ENCODE measurements at regions not wholly inside any gene's neighbourhood (a gene's known extent, or its start where the extent isn't known, plus 50 kb on each side); places are given as distances from the start of the nearest gene placed in this dataset.

DNA sequence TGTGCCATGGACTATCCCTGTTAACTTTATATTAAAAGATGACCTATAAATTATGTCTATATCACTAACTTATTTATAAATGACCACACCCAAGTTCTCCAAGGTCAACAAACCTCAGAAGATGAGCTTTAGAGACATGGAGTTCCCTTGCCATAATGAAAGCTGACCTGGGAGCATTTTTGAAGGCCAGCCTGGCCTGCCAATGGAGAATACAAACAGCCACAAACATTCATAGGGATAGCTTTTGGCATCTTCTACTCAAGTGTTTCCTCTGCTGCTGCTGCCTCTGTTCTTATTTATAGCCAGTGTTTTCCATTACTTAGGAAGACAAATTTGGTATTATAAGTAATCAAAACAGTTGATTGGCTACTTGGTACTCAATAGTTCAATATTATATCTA lies 117.3 kb upstream of the ADAMTS19 start:
- no peak overlapping the region for H2AFZ ChIP-seq (ENCODE audit: low read depth, low read length, poor library complexity, severe bottlenecking)
- no peak overlapping the region for H3K4me3 ChIP-seq (replicated peaks in 1 of 2; ENCODE audit: low read depth in 1 of 2, low read length in 2 of 2)
- H3K27me3 ChIP-seq (ENCODE audit: insufficient read depth, low read length) = no peaks in the 10 kb centered on the region
- DNase-seq (ENCODE audit: low read depth, low spot score) (no peak), ATAC-seq (no peak)
- no peaks in the 10 kb centered on the region for H3K4me1 ChIP-seq (ENCODE audit: control insufficient read depth in 1 of 2, insufficient read depth in 2 of 2, low read length in 2 of 2)
- no TSS peak for BruUV-seq (replicated peaks)
- H3K27ac ChIP-seq (ENCODE audit: low read depth, low read length) = no peak overlapping the region
- no peak overlapping the region for H3K4me2 ChIP-seq (ENCODE audit: low read length)
- POLR2A ChIA-PET = no interaction called here
- RAD21 ChIA-PET (ENCODE audit: low non-redundant PET in 1 of 2, low total read pairs in 2 of 2, uncharacterized antibody in 2 of 2, unreplicated experiment in 2 of 2) = no interaction called here
- H3K79me2 ChIP-seq (ENCODE audit: insufficient read depth, low read length) = no peaks in the 10 kb centered on the region
- no peaks in the 10 kb centered on the region for H3K36me3 ChIP-seq (ENCODE audit: control insufficient read depth in 1 of 2, insufficient read depth in 2 of 2, low read length in 2 of 2)
- CTCF ChIA-PET = no interaction called here
- no peaks in the 10 kb centered on the region for H3K9me3 ChIP-seq (ENCODE audit: control insufficient read depth in 1 of 2, insufficient read depth in 1 of 2, low read depth in 1 of 2, low read length in 2 of 2)
- no peaks in the 10 kb centered on the region for H3K9me2 ChIP-seq (ENCODE audit: insufficient read depth)
- intact Hi-C loops (cut with micrococcal nuclease) = no loop called here
- H3K9ac ChIP-seq (ENCODE audit: low read length) = no peak overlapping the region
- TF ChIP-seq EZH2 (IDR thresholded peaks at IDR 0.05) (no peak), FOSL1 (IDR thresholded peaks at IDR 0.05; ENCODE audit: low read depth) (no peak), SIN3A (IDR thresholded peaks at IDR 0.05; ENCODE audit: low read depth) (no peak), YY1 (IDR thresholded peaks at IDR 0.05; ENCODE audit: extremely low read depth, insufficient replicate concordance, low read depth, low read length) (no peak), ZFX (IDR thresholded peaks at IDR 0.05) (no peak), ZNF274 (IDR thresholded peaks at IDR 0.05; ENCODE audit: low read depth, low read length) (no peak), JUND (IDR thresholded peaks at IDR 0.05) (no peak), EGR1 (IDR thresholded peaks at IDR 0.05; ENCODE audit: low read depth) (no peak)
- TF ChIP-seq, protein P1, sequence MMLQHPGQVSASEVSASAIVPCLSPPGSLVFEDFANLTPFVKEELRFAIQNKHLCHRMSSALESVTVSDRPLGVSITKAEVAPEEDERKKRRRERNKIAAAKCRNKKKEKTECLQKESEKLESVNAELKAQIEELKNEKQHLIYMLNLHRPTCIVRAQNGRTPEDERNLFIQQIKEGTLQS (IDR thresholded peaks at IDR 0.05) = no peak
- TF ChIP-seq, protein P2, sequence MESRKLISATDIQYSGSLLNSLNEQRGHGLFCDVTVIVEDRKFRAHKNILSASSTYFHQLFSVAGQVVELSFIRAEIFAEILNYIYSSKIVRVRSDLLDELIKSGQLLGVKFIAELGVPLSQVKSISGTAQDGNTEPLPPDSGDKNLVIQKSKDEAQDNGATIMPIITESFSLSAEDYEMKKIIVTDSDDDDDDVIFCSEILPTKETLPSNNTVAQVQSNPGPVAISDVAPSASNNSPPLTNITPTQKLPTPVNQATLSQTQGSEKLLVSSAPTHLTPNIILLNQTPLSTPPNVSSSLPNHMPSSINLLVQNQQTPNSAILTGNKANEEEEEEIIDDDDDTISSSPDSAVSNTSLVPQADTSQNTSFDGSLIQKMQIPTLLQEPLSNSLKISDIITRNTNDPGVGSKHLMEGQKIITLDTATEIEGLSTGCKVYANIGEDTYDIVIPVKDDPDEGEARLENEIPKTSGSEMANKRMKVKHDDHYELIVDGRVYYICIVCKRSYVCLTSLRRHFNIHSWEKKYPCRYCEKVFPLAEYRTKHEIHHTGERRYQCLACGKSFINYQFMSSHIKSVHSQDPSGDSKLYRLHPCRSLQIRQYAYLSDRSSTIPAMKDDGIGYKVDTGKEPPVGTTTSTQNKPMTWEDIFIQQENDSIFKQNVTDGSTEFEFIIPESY (IDR thresholded peaks at IDR 0.05; ENCODE audit: extremely low read depth, insufficient replicate concordance, low read length) = no peak
- TF ChIP-seq, protein P3, sequence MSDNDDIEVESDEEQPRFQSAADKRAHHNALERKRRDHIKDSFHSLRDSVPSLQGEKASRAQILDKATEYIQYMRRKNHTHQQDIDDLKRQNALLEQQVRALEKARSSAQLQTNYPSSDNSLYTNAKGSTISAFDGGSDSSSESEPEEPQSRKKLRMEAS (IDR thresholded peaks at IDR 0.05) = no peak
- no peaks in the 10 kb centered on the region for H4K20me1 ChIP-seq (ENCODE audit: insufficient read depth)
